Ishikawa (cell line): ENCODE measurements at regions not wholly inside any gene's neighbourhood (a gene's known extent, or its start where the extent isn't known, plus 50 kb on each side); places are given as distances from the start of the nearest gene placed in this dataset.

Experiments
- CEBPB ChIP-seq: IDR thresholded peaks from 2 replicates; pipeline ENCODE4 v1.6.1; 2012
- CREB1 ChIP-seq: IDR thresholded peaks from 2 replicates; pipeline ENCODE4 v1.6.1; 2012; ENCODE audit warnings: low read depth
- EGR1 ChIP-seq: IDR thresholded peaks from 2 replicates; pipeline ENCODE4 v1.6.1; 2012
- EP300 ChIP-seq: IDR thresholded peaks from 2 replicates; pipeline ENCODE4 v1.6.1; 2012; ENCODE audit warnings: borderline replicate concordance
- FOXM1 ChIP-seq: IDR thresholded peaks from 2 replicates; pipeline ENCODE4 v1.6.1; 2012; ENCODE audit warnings: low read depth, borderline replicate concordance
- NFIC ChIP-seq: IDR thresholded peaks from 2 replicates; pipeline ENCODE4 v1.6.1; 2012
- RAD21 ChIP-seq: IDR thresholded peaks from 2 replicates; pipeline ENCODE4 v1.6.1; 2012; ENCODE audit warnings: low read depth
- TAF1 ChIP-seq: IDR thresholded peaks from 2 replicates; pipeline ENCODE4 v1.6.1; 2012; ENCODE audit warnings: low read depth, mild to moderate bottlenecking
- TCF12 ChIP-seq: IDR thresholded peaks from 2 replicates; pipeline ENCODE4 v1.6.1; 2012; ENCODE audit warnings: low read depth
- TEAD4 ChIP-seq: IDR thresholded peaks from 2 replicates; pipeline ENCODE4 v1.6.1; 2012
- YY1 ChIP-seq: IDR thresholded peaks from 2 replicates; pipeline ENCODE4 v1.6.1; 2012; ENCODE audit warnings: low read depth
- ZBTB7A ChIP-seq: IDR thresholded peaks from 2 replicates; pipeline ENCODE4 v1.6.1; 2012; ENCODE audit warnings: low read depth
- TF ChIP-seq, protein P1 (sequence below): IDR thresholded peaks from 2 replicates; pipeline ENCODE4 v1.6.1; 2012
- TF ChIP-seq, protein P2 (sequence below): IDR thresholded peaks from 2 replicates; pipeline ENCODE4 v1.6.1; 2012; ENCODE audit warnings: low read depth, mild to moderate bottlenecking
- TF ChIP-seq, protein P3 (sequence below): IDR thresholded peaks from 2 replicates; pipeline ENCODE4 v1.6.1; 2012

- TF ChIP-seq EGR1 (no peak), EP300 (no peak), TEAD4 (no peak), TCF12 (no peak), CEBPB (no peak), CREB1 (no peak), NFIC (no peak)
- TF ChIP-seq, protein P1, sequence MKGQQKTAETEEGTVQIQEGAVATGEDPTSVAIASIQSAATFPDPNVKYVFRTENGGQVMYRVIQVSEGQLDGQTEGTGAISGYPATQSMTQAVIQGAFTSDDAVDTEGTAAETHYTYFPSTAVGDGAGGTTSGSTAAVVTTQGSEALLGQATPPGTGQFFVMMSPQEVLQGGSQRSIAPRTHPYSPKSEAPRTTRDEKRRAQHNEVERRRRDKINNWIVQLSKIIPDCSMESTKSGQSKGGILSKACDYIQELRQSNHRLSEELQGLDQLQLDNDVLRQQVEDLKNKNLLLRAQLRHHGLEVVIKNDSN: no peak
- TF ChIP-seq, protein P2, sequence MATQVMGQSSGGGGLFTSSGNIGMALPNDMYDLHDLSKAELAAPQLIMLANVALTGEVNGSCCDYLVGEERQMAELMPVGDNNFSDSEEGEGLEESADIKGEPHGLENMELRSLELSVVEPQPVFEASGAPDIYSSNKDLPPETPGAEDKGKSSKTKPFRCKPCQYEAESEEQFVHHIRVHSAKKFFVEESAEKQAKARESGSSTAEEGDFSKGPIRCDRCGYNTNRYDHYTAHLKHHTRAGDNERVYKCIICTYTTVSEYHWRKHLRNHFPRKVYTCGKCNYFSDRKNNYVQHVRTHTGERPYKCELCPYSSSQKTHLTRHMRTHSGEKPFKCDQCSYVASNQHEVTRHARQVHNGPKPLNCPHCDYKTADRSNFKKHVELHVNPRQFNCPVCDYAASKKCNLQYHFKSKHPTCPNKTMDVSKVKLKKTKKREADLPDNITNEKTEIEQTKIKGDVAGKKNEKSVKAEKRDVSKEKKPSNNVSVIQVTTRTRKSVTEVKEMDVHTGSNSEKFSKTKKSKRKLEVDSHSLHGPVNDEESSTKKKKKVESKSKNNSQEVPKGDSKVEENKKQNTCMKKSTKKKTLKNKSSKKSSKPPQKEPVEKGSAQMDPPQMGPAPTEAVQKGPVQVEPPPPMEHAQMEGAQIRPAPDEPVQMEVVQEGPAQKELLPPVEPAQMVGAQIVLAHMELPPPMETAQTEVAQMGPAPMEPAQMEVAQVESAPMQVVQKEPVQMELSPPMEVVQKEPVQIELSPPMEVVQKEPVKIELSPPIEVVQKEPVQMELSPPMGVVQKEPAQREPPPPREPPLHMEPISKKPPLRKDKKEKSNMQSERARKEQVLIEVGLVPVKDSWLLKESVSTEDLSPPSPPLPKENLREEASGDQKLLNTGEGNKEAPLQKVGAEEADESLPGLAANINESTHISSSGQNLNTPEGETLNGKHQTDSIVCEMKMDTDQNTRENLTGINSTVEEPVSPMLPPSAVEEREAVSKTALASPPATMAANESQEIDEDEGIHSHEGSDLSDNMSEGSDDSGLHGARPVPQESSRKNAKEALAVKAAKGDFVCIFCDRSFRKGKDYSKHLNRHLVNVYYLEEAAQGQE: no peak
- TF ChIP-seq, protein P3, sequence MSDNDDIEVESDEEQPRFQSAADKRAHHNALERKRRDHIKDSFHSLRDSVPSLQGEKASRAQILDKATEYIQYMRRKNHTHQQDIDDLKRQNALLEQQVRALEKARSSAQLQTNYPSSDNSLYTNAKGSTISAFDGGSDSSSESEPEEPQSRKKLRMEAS: no peak
Observed at GRCh38 chr9:135381762-135382310, 97.7 kb upstream of the PPP1R26 start.

- TF ChIP-seq CREB1: no peak
- TF ChIP-seq CEBPB: no peak
- TF ChIP-seq TCF12: no peak
- no peak for TF ChIP-seq RAD21
- TF ChIP-seq YY1: no peak
- TF ChIP-seq FOXM1: no peak
- no peak for TF ChIP-seq NFIC
- no peak for TF ChIP-seq TEAD4
- TF ChIP-seq TAF1: no peak
- TF ChIP-seq EGR1: no peak
- TF ChIP-seq, protein P2: no peak
- TF ChIP-seq, protein P3: no peak
- TF ChIP-seq, protein P1: no peak
- TF ChIP-seq ZBTB7A: no peak
- TF ChIP-seq EP300: no peak
Observed at GRCh38 chr9:135384226-135384625, 95.4 kb upstream of the PPP1R26 start.

- TF ChIP-seq, protein P3: no peak
- TF ChIP-seq TEAD4 (no peak), ZBTB7A (no peak), YY1 (no peak), CREB1 (no peak), RAD21 (no peak), NFIC (no peak), TAF1 (no peak), CEBPB (no peak), TCF12 (no peak), EP300 (no peak)
- TF ChIP-seq, protein P2: no peak
- TF ChIP-seq, protein P1: no peak
Observed at GRCh38 chr9:135385793-135386192, 93.8 kb upstream of the PPP1R26 start.

GRCh38 chr9:135387976-135388375, 91.6 kb upstream of the PPP1R26 start:
- TF ChIP-seq, protein P2: no peak
- TF ChIP-seq, protein P1: no peak
- TF ChIP-seq RAD21 (no peak), TEAD4 (no peak), CEBPB (no peak), EP300 (no peak), TCF12 (no peak), TAF1 (no peak)
